ENCODE measurements at regions not wholly inside any gene's neighbourhood (a gene's known extent, or its start where the extent isn't known, plus 50 kb on each side); places are given as distances from the start of the nearest gene placed in this dataset.

- H3K4me3 Mint-ChIP-seq = no peak overlapping the region
- H3K9me3 Mint-ChIP-seq = peaks cover 0 to 1% (median 0%) of the 10 kb centered on the region in 7 donors
- H3K27me3 Mint-ChIP-seq = no peaks in the 10 kb centered on the region
- DNase-seq (no peak), ATAC-seq (ENCODE audit: low read depth in 2 of 2) (no peak)
- no peaks in the 10 kb centered on the region for H3K36me3 Mint-ChIP-seq
- H3K4me1 Mint-ChIP-seq = no peaks in the 10 kb centered on the region
- H3K27ac Mint-ChIP-seq = no peak overlapping the region
Measured at GRCh38 chr18:65994302-65994701, 243.5 kb downstream of the CDH7 start.

GRCh38 chr18:65990944-65991708 lies 240.3 kb downstream of the CDH7 start:
- DNase-seq (no peak), ATAC-seq (ENCODE audit: low read depth in 2 of 2) (no peak)
- Mint-ChIP-seq H3K4me1 (no peaks in the 10 kb centered on the region), H3K9me3 (peaks cover 0 to 1% (median 0%) of the 10 kb centered on the region in 7 donors), H3K27ac (no peak overlapping the region), H3K4me3 (no peak overlapping the region), H3K36me3 (no peaks in the 10 kb centered on the region), H3K27me3 (no peaks in the 10 kb centered on the region)

DNA sequence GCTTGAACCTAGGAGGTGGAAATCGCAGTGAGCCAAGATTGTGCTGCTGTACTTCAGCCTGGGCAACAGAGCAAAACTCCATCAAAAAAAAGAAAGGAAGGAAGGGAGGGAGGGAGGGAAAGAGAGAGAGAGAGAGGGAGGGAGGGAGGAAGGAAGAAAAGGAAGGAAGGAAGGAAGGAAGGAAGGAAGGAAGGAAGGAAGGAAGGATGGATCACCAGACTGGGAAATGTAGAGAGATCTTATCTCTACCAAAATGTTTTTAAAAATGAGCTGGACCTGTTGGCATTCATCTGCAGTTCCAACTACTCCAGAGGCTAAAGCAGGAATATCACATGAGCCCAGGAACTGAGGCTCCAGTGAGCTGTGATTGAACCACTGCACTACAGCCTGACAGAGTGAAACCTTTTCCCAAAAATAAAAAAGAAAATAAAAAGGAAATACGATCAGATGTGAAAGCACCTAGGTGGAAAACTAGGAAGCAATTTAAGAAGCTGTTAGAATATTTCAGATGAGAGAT lies 239.4 kb downstream of the CDH7 start:
- Mint-ChIP-seq H3K27ac (no peak overlapping the region), H3K36me3 (no peaks in the 10 kb centered on the region), H3K4me1 (no peaks in the 10 kb centered on the region), H3K9me3 (peaks cover 0 to 1% (median 0%) of the 10 kb centered on the region in 7 donors), H3K4me3 (no peak overlapping the region), H3K27me3 (no peaks in the 10 kb centered on the region)
- DNase-seq (no peak), ATAC-seq (ENCODE audit: low read depth in 2 of 2) (no peak)

GRCh38 chr18:65988972-65989371 lies 238.2 kb downstream of the CDH7 start:
- ATAC-seq (ENCODE audit: low read depth in 2 of 2) (no peak), DNase-seq (no peak)
- no peaks in the 10 kb centered on the region for H3K4me1 Mint-ChIP-seq
- no peaks in the 10 kb centered on the region for H3K36me3 Mint-ChIP-seq
- no peaks in the 10 kb centered on the region for H3K27me3 Mint-ChIP-seq
- H3K27ac Mint-ChIP-seq = no peak overlapping the region
- H3K9me3 Mint-ChIP-seq = no peaks in the 10 kb centered on the region
- H3K4me3 Mint-ChIP-seq = no peak overlapping the region

DNA sequence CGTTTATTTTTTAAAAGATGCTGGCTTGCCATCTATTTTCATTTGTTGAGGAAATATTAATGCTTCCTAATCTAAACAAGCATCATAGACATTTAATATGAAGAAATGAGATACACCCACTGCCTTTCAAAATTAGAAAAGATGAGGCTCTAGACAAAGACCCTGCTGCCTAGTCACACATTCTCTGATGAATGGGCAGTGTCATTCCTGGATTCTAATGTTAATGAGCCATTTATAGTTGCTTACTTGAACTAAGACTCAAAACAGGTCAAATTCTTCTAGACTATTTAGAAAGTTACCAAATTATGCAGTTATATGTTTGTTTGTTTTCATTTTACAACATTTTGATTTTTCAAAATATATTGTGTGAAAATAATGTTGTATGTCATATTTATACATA lies 237.6 kb downstream of the CDH7 start:
- DNase-seq = no peak

GRCh38 chr18:65983750-65984149 lies 232.9 kb downstream of the CDH7 start:
- ATAC-seq (ENCODE audit: low read depth in 2 of 2) = no peak
- no peak overlapping the region for H3K27ac Mint-ChIP-seq
- peaks cover 2 to 7% (median 5%) of the 10 kb centered on the region in 7 donors for H3K9me3 Mint-ChIP-seq
- no peaks in the 10 kb centered on the region for H3K27me3 Mint-ChIP-seq
- no peak overlapping the region for H3K4me3 Mint-ChIP-seq
- H3K4me1 Mint-ChIP-seq = no peaks in the 10 kb centered on the region
- no peaks in the 10 kb centered on the region for H3K36me3 Mint-ChIP-seq
- no peak for DNase-seq

More for the DNA sequence above, 237.6 kb downstream of the CDH7 start:
- no peaks in the 10 kb centered on the region for H3K9me3 Mint-ChIP-seq
- no peaks in the 10 kb centered on the region for H3K36me3 Mint-ChIP-seq
- H3K4me1 Mint-ChIP-seq = no peaks in the 10 kb centered on the region
- no peak for ATAC-seq (ENCODE audit: low read depth in 2 of 2)
- H3K27me3 Mint-ChIP-seq = no peaks in the 10 kb centered on the region
- no peak overlapping the region for H3K27ac Mint-ChIP-seq
- H3K4me3 Mint-ChIP-seq = no peak overlapping the region

GRCh38 chr18:65975536-65975935 lies 224.7 kb downstream of the CDH7 start:
- no peaks in the 10 kb centered on the region for H3K27me3 Mint-ChIP-seq
- peaks cover 0 to 2% (median 0%) of the 10 kb centered on the region in 7 donors for H3K9me3 Mint-ChIP-seq
- no peaks in the 10 kb centered on the region for H3K36me3 Mint-ChIP-seq
- H3K4me3 Mint-ChIP-seq = peak overlapping the region in 1 of 8 donors; percentile 6
- H3K27ac Mint-ChIP-seq = no peak overlapping the region
- no peak for ATAC-seq (ENCODE audit: low read depth in 2 of 2)
- H3K4me1 Mint-ChIP-seq = no peaks in the 10 kb centered on the region
- no peak for DNase-seq

- DNase-seq = no peak
- Mint-ChIP-seq H3K4me3 (no peak overlapping the region), H3K27me3 (no peaks in the 10 kb centered on the region), H3K27ac (no peak overlapping the region), H3K9me3 (peaks cover 0 to 2% (median 0%) of the 10 kb centered on the region in 7 donors), H3K4me1 (no peaks in the 10 kb centered on the region), H3K36me3 (no peaks in the 10 kb centered on the region)
- no peak for ATAC-seq (ENCODE audit: low read depth in 2 of 2)
Measured at GRCh38 chr18:65974758-65975157, 223.9 kb downstream of the CDH7 start.

DNA sequence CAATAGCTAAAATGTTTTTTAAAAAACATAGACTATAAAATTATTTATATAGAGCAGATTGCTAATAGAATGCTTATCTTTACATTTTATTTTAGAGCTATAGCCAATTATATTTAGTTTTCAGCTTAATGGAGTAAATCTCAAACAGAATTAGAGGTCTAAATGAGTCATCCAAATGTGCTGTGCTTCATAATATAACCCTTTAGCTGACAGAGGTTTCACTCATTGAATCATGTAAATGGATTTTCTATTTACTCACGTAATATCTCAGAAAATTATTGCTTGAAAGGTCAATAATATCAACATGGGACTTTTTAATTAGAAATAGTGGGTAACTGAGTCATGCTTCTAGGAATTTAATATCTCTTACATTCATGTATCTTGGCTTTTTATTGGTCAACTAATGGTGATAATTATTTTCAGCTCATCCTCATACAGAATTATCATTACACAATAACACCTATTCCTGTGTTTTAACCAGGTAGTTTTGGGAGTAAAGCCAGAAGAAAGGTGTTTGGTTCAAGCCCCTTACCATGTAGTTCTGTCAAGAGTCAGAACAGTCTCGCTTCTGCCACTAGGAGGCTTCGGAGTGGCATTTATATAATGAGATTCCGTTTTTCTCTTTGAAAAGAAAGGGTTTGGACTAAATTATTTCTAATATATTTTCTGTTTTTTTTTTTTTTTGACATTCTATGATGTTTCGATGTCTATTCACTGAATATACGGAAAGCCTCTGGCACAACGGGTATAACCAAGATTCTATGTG lies 217.6 kb downstream of the CDH7 start:
- Mint-ChIP-seq H3K4me3 (no peak overlapping the region), H3K9me3 (peaks cover 0 to 8% (median 0%) of the 10 kb centered on the region in 7 donors)
- ATAC-seq (ENCODE audit: low read depth in 2 of 2) = no peak

GRCh38 chr18:65955747-65956146 lies 204.9 kb downstream of the CDH7 start:
- no peak overlapping the region for H3K27ac Mint-ChIP-seq
- no peak for ATAC-seq (ENCODE audit: low read depth in 2 of 2)

More for the DNA sequence above, 217.6 kb downstream of the CDH7 start:
- DNase-seq = no peak
- no peaks in the 10 kb centered on the region for H3K4me1 Mint-ChIP-seq
- H3K27ac Mint-ChIP-seq = no peak overlapping the region
- no peaks in the 10 kb centered on the region for H3K27me3 Mint-ChIP-seq
- H3K36me3 Mint-ChIP-seq = no peaks in the 10 kb centered on the region

DNA sequence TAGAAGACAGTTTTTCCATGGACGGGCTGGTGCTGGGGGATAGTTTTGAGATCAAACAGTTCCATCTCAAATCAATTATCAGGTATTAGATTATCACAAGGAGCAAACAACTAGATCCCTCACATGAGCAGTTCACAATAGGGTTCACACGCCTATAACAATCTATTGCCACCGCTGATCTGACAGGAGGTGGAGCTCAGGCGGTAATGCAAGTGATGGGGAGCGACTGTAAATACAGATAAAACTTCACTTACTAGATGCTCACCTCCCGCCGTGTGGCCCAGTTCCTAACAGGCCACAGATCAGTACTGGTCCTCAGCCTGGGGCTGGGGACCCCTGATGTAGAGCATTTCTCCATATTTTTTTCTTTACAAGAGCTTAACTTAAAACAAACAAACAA lies 203.6 kb downstream of the CDH7 start:
- Mint-ChIP-seq H3K4me3 (no peak overlapping the region), H3K36me3 (no peaks in the 10 kb centered on the region), H3K27ac (no peak overlapping the region), H3K4me1 (no peaks in the 10 kb centered on the region), H3K9me3 (peaks cover 0 to 6% (median 1%) of the 10 kb centered on the region in 7 donors), H3K27me3 (no peaks in the 10 kb centered on the region)
- DNase-seq (no peak), ATAC-seq (ENCODE audit: low read depth in 2 of 2) (no peak)

More at GRCh38 chr18:65955747-65956146, 204.9 kb downstream of the CDH7 start:
- H3K4me3 Mint-ChIP-seq = no peak overlapping the region
- H3K36me3 Mint-ChIP-seq = no peaks in the 10 kb centered on the region
- no peaks in the 10 kb centered on the region for H3K4me1 Mint-ChIP-seq
- H3K9me3 Mint-ChIP-seq = peaks cover 0 to 6% (median 1%) of the 10 kb centered on the region in 7 donors
- no peaks in the 10 kb centered on the region for H3K27me3 Mint-ChIP-seq
- DNase-seq = no peak

GRCh38 chr18:65946777-65947176 lies 196.0 kb downstream of the CDH7 start:
- no peak overlapping the region for H3K4me3 Mint-ChIP-seq
- no peaks in the 10 kb centered on the region for H3K27me3 Mint-ChIP-seq
- no peak for DNase-seq
- H3K36me3 Mint-ChIP-seq = no peaks in the 10 kb centered on the region
- no peak overlapping the region for H3K27ac Mint-ChIP-seq
- H3K4me1 Mint-ChIP-seq = no peaks in the 10 kb centered on the region
- peaks cover 0 to 2% (median 0%) of the 10 kb centered on the region in 7 donors for H3K9me3 Mint-ChIP-seq
- no peak for ATAC-seq (ENCODE audit: low read depth in 2 of 2)

- DNase-seq (no peak), ATAC-seq (ENCODE audit: low read depth in 2 of 2) (no peak)
- no peaks in the 10 kb centered on the region for H3K4me1 Mint-ChIP-seq
- H3K4me3 Mint-ChIP-seq = no peak overlapping the region
- no peaks in the 10 kb centered on the region for H3K27me3 Mint-ChIP-seq
- H3K36me3 Mint-ChIP-seq = no peaks in the 10 kb centered on the region
- no peak overlapping the region for H3K27ac Mint-ChIP-seq
- peaks cover 0 to 2% (median 0%) of the 10 kb centered on the region in 7 donors for H3K9me3 Mint-ChIP-seq
Measured at GRCh38 chr18:65943268-65943667, 192.5 kb downstream of the CDH7 start.

GRCh38 chr18:65942854-65943253 lies 192.0 kb downstream of the CDH7 start:
- Mint-ChIP-seq H3K4me3 (no peak overlapping the region), H3K27ac (no peak overlapping the region), H3K4me1 (no peaks in the 10 kb centered on the region), H3K27me3 (no peaks in the 10 kb centered on the region), H3K9me3 (peaks cover 0 to 3% (median 0%) of the 10 kb centered on the region in 7 donors), H3K36me3 (no peaks in the 10 kb centered on the region)
- no peak for DNase-seq
- ATAC-seq (ENCODE audit: low read depth in 2 of 2) = no peak

Data from naive B cell (primary cell).